Glomerular endothelial cell (primary cell): ENCODE measurements at regions not wholly inside any gene's neighbourhood (a gene's known extent, or its start where the extent isn't known, plus 50 kb on each side); places are given as distances from the start of the nearest gene placed in this dataset.

ENCODE experiments used
- DNase-seq: peaks from one replicate; pipeline ENCODE4 v3.0.0-alpha.2; 2011; ENCODE audit warnings: low read depth, low spot score; ENCODE audit errors: extremely low read depth

DNA sequence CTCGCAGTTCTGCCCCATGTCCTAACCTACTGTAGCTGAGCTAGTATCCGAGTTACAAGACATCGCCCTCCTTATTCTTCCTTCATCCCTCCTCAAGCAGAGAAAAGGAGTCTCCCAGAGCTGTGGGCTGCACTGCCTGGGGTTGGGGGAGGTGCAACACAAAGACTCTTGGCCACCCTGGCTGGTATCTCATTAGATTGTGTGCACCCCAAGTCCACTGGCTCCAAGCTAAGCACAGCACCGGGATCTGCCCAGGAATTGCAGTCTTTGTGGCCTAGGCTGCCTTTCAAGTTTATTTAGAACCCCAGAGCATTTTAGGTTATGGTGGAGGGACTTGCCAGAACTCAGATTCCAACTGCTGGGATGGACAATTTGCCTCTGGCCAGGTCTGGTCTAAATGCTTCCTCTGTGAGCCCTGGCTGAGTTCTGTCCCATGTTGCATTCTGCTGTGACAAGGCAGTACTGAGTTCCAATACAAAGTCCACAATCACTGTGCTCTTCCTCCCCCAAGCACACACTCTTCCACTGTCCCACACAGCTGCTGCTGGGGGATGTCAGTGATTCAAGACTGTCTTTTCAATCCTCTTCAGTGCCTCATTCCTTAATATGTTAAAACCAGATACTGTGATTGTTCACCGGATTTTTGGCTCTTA lies 169.6 kb upstream of the CLEC14A start:
- no peak for DNase-seq

DNA sequence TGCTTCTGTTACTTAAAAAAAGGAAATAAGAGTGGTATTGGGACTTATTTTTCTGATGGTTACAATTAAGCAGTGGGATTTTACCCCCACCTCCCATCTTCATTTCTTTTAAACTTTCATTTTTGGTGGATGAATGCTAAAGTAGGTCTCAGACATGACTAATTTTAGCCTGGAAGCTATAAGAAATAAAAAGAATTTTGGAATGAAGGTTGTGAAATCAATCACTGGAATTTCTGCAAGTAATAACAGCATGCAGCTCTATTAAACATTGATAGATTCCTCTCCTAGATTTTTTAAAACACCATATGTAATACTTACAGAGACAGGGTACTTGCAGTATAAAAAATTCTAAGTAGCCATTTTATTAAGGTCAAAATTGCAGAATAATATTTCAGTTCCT lies 164.2 kb upstream of the CLEC14A start:
- no peak for DNase-seq

DNA sequence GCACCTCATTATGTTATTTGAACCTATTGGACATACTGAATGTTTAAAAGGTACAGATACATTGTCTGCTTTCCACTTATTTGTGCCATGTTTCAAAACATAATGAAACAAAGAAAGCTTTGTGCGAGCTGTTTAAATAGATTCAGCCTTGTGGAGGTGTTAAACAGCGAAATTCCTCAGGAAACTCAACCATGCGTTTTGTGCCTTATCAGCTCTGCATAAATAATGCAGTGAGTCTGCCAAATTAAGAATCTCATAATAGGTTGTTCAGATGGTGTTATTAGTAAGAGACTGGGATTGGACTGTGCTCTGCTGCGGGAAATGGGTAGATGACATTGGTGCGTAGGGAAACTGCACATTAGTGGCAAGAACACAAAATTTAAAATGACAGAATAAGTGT lies 163.7 kb upstream of the CLEC14A start:
- no peak for DNase-seq

DNA sequence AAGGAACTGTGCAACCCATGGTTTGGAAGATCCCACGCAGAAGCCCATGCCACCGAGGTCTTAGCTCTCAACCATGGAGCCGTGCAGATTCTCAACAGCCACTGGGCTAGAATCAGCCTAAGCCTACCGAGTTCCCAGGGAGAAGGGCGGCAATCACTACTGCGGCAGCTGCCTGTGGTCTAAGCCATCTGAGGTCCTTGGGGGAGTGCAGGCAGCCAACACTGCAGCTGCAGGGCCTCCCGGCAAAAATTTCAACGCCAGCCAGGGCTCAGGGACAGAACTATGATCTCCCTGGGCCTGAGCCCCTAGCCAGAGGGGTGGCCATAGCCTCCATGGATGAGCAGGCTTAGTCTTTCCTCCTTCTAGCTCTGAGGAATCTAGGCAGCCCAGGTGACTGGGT lies 156.8 kb upstream of the CLEC14A start:
- DNase-seq: no peak

DNA sequence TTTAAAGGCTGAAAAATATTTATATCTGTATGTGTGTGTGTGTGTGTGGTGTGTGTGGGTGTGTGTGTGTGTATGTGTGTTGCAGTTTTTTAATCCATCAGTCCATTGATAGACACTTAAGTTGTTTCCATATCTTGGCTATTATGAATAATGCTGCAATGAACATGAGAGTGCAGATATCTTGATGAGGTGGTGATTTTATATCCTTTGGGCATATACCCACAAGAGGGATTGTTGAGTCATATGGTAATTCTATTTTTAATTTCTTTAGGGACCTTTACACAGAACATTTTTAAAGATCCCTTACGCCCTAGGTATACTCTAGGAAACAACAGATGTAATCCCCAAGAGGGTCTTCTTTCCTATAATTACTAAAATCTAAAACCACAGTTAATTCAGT lies 154.5 kb upstream of the CLEC14A start:
- DNase-seq: no peak

DNA sequence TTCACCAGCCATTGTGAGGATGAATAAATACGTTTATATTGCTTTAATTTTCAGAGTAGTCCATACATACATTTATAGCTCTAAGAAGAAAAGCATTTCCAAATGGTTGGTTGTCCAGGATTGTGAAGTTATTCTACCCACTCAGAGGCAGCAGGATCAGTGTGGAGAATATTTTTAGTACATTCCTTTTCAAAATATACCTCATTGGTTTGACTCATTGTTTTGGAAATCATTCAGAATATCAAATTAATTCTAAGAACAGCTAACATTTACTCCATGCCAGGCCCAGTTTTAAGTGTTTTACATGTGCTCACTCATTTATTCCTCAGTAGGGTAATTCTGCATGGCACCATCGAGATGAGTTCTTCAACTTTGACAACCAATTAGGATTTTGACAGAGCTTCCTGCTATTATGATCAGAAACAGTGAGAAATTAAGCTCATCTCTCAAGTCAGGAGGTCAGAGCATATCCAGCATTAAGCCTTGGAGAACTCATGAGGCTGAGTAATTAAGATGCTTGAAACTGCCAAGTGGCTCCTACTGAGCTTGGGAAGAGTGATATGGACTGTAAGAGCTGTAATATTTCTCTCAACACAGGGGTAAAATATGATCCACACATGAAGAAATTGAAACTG lies 153.3 kb upstream of the CLEC14A start:
- no peak for DNase-seq

DNA sequence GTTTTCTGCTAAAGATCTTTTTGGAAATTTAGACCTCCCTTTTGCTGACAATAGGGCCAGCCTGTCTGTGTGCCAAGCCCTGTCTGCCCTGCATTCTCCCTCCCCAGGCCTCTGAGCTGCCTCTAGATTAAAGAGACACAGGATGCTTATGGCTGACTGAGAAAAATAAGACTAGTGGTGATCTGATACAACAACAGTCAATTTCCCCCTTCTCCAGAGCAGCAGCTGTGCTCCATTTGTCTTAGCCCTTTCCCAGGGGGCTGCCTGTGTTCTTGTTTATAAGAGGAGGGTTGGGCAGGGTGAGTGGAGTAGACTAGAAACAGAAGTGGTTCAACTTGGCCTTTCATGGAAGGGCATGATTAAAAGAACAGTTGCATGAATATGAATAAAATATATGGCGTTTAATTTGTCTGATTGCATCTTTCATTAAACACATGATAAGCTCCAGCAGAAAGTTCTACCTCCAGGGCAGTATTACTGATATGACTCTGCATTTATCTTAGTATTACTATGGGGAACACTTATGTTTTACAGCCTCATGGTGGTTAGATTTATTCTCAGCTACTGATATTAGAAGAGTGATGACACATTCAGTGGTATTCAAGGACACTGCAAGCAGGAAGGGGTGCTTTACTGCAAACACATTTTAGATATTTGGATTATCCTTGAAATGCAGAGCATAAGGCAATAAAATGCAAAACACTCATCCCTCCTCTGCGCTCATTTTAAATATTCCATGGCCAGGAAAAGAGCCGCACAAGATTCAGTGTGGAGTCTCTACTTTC lies 150.2 kb upstream of the CLEC14A start:
- DNase-seq: no peak

DNA sequence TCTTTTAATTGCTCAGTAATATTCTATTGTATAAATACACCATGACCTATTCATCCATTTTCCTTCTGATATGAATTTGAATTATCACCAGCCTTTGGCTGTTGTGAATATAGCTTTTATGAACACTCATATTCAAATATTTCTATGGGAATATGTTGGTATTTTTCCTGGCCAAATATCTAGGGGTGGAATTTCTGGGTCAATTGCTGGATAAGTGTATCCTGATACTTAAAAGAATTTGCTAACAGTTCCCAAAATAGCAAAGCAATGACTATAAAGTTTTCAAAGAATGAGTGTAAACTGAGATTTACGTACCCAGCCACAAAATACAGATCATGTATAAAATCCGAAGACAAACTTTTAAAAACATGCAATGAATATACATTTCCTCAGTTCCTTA lies 148.7 kb upstream of the CLEC14A start:
- DNase-seq: no peak

DNA sequence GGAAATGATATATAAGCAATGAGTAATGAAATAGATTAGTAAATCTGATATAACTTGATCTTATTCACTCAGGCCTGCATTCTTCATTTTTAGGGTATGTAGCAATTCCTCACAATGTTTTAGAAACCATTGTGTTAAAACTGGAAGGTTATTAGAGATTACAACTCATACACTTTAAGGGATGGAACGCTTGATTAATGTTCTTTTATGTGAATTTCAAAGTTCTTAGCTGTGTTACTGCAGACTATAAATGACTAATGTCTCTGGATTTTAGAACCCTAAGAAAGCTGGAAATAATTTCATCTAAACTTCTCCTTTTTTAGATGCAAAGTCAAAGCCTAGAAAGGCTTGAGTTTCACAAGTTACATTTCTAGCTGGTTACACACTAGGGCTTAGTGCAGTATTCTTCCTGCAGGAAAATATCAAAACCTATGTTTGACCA lies 148.2 kb upstream of the CLEC14A start:
- DNase-seq: no peak

DNA sequence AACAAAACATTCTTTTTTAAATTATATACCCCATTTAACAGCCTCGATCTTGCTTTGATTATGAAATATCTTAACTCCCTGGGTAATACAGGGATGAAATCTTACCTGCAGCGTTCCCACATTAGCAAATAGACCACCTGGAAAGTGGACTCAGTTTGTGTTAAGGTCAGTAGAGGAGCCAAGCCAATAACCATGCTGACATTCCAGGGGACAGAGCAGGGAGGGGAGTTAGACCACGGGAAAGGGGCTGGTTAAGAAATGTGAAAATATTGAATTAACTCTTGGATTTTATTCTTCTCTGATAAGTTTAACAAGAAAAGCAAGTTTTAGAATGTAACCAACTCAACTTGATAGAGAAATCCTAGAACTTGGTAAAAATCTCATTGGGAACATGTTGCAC lies 144.9 kb upstream of the CLEC14A start:
- DNase-seq: no peak

DNA sequence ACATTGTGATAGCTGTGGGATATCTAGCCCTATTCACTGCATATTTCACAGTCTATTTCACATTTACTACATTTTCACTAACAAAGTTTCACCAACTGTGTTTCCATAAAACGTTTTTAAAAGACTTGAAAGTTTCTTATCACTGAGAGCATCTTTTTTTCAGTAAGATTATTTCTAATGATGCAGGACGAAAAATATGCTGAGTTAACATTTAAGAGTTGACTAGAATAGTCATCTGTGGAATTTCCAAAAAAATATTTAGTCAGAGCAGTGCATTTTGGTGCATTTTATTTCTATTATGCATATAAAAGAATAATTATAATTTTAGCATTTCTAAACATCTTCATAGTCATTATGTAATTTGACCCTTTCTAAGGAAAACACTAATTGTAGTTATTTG lies 143.8 kb upstream of the CLEC14A start:
- DNase-seq: no peak

DNA sequence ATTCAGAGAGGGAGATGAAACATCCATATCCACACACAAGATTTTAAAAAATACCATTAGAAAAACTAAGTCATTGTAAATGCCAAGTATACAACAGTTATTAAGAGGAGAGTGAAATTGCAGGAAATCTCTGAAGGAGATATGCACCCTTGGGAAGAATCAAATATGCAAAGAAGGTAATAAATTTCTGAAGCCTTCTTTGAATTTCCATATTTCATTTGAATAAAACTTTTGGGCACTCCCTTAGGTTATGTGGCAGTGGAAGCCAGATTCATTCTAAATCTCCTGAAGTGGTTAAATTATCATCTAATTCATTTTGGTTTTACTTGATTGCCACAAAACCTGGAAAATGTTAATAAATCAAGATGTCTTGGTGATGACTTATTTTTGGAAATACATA lies 138.9 kb upstream of the CLEC14A start:
- DNase-seq: no peak

DNA sequence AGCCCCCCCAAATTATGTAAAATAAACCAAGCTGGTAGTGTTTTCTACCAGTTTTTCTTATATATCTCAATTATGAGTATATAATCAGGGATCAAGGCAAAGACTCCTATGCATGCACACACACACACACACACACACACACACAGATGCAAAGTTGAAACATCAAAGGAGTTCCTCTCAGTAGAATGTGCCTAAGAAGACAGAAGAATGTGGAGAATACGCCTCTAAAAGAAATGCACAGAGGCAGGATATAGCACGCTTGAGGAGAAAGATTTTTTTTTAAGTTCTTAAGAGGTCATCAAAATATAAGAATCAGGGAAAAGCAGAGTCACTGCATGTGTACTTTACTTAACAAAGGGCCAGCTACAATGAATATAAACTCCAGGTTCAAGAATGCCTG lies 138.2 kb upstream of the CLEC14A start:
- no peak for DNase-seq

DNA sequence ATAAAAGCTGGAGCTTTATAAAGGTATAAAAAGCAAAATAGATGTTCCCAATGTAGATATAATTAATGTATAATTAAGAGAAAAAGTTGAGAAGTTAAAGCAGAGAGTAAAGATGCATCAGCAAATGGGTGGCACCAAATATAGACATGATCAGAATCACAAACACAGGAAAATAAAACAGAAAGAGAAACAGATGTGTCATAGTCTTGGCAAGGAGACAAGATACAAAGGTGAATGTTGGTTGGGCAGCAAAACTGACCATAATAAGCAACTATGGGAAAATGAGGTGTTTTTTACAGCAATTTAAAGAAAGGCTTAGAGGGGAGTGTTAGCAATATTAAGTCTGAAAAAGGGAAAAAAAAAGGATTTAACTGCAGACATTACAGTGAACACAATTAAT lies 135.4 kb upstream of the CLEC14A start:
- DNase-seq: no peak

DNA sequence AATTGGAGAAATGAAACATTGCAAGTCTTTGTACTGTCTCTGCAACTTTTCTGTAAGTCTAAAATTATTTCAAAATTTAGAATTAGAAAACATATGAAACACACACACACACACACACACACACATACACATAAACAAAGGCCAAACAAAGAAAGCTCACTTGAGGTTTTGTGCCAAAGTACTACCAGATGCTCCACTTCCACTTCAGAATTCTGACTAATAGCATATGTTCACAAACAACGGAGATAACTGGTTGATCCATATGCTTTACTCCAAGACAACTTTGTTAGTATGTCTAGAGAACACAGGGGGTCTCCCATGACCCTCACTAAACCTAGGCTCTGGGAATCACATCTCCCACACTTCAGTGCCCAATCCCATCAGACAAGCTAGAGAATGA lies 133.8 kb upstream of the CLEC14A start:
- no peak for DNase-seq

DNA sequence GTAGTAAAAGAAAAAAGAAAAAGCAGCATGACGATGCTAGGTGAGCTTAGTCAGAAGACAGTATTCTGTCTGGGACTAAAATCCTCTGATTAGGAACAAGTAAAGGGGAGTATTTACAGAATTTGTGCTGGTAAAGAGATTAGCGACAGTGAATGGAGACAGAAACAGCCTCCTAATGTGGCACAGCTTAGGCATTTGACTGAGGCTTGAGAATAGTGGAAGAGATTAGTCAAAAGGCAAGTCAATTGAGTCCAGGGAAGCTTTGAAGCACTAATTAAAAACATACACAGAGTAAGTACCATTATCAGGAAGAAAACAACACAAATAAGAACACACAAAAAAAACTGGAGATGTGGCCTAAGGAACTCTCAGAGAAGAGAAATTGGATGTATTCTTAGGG lies 131.9 kb upstream of the CLEC14A start:
- no peak for DNase-seq

DNA sequence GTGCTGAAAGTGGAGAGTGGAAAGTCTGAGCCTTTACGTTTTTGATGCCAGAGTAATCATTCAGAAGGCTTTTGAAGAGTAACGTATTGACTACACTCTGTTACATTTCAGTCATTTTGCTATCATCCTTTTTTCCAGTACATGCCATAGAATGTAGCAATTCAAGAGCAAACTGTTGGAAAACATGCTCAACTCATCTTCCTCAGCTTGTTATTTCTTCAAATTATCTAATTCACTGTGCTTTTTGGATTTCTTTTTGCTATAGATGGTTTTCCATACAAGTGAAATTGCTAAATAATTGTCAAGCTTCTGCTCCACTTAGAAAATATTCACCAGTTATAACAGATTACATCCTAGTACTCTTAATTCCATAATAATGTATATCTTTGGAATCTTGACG lies 129.9 kb upstream of the CLEC14A start:
- DNase-seq: no peak

DNA sequence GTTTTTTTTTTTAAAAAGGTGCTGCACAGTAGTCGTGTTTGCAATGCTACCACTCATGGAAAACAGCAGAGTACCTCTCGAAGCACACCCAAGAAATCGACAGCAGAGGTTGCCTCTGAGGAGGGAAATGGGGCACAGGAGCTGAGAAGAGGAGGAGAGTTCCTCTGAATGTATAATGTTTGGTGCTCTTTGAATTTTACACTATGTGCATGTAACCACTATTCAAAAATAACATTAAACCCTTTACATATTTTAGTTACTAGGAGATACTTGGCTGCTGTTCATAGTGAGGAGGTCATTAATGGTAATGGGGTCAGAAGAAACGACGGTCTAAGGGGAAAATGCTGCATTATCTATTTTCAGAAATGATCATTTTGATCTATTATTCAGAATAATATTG lies 129.4 kb upstream of the CLEC14A start:
- DNase-seq: no peak

DNA sequence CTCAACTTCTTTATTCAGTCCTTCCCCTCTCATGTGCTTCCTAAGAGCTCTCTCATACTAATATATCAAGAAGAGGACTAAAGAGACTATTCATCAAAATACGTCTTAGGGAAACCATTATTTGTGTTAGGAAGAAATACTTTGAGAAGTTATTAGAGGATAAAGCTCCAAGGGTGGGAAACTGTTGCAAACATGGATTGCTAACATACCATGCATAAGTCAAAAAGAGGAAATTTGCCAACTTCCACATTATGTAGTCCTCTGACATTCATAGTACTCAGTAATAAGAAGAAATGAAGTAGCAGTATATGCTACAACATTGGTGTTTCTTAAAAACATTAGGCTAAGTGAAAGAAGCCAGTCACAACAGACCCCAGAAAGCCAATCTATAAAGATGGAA lies 128.8 kb upstream of the CLEC14A start:
- no peak for DNase-seq

DNA sequence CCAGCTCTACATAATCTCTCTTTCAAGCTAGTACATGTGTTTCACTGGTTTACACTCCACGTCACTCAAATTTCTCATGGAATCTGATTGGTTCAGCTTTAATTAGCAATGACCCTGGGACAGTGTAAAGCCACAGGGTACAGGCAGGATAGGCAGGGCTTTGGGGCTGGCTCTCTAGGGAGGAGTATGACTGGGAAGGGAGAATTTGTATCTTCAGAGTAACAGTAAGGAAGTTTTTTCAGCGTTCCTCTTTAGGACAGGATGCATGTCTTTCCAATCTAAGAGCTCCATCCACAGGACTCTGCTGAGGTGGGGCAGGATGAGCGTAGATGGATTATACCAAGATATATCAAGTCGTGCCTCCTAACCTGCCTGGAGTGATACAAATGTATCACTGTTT lies 112.0 kb upstream of the CLEC14A start:
- DNase-seq: no peak

DNA sequence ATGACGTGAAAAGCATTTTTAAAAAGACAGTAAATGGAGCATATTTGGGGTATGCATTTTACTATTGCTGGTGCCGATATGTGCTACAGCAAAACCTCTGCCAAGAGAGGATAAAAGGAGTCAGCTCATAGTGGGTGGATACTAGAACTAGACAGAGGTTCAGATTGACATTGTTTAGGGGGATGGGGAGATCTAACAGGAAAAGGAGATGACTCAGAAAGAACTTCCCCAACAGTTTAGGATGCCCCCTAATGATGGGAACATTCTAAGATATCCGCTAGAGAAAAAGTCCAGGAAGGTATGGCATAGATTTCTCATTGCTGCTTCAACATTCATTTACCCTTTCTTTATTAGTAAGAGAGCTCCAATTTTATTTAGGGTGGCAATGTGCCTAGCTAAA lies 110.5 kb upstream of the CLEC14A start:
- DNase-seq: no peak

DNA sequence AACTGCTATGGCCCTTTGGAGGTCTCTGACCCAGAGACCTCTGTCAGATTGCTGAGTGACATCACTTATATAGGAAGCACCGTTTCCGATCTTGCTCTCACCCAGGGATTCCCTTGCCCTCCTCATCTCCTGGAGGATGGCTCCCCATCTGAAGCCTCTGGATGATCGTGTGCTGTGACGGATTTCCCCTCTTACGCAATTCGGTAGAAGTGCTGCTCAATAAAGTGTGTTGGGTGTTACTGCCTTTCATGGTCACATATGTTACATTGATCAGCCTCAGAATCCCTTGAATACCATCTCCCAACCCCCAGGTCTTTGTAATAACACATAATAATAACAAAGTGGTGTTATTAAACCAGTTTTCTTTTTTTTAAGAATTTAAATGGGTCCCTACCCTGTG lies 107.3 kb upstream of the CLEC14A start:
- no peak for DNase-seq
